ENCODE measurements at regions not wholly inside any gene's neighbourhood (a gene's known extent, or its start where the extent isn't known, plus 50 kb on each side); places are given as distances from the start of the nearest gene placed in this dataset.

GRCh38 chr18:76572518-76573247 is 77.6 kb upstream of the ZNF516 start:
- DNase-seq, result no peak

- DNase-seq, result no peak
These were observed 76.6 kb upstream of the ZNF516 start for GRCh38 chr18:76571689-76572088.

GRCh38 chr18:76570856-76571255 is 75.8 kb upstream of the ZNF516 start:
- no peak for DNase-seq

- DNase-seq, result no peak
These were observed 74.8 kb upstream of the ZNF516 start for GRCh38 chr18:76569644-76570419.

- no peak for DNase-seq
These were observed 73.7 kb upstream of the ZNF516 start for GRCh38 chr18:76568731-76569130.

- no peak for DNase-seq
These were observed 72.9 kb upstream of the ZNF516 start for GRCh38 chr18:76567835-76568445.

- no peak for DNase-seq
These were observed 71.9 kb upstream of the ZNF516 start for GRCh38 chr18:76566987-76567386.

- peak; percentile 83 to 87 for DNase-seq
These were observed 70.5 kb upstream of the ZNF516 start for GRCh38 chr18:76565238-76566173.

GRCh38 chr18:76564655-76565237 is 69.7 kb upstream of the ZNF516 start:
- no peak for DNase-seq

- DNase-seq, result no peak
These were observed 69.1 kb upstream of the ZNF516 start for GRCh38 chr18:76564117-76564516.

- DNase-seq, result no peak
These were observed 67.5 kb upstream of the ZNF516 start for GRCh38 chr18:76562286-76563122.

- DNase-seq, result no peak
These were observed 64.0 kb upstream of the ZNF516 start for GRCh38 chr18:76558881-76559667.

- DNase-seq, result no peak
These were observed 62.1 kb upstream of the ZNF516 start for GRCh38 chr18:76557026-76557575.

- no peak for DNase-seq
These were observed 59.6 kb upstream of the ZNF516 start for GRCh38 chr18:76554547-76555222.

- DNase-seq, result peak; percentile 75 to 79
These were observed 58.9 kb upstream of the ZNF516 start for GRCh38 chr18:76553715-76554546.

- DNase-seq, result no peak
These were observed 53.5 kb upstream of the ZNF516 start for GRCh38 chr18:76548541-76548940.

- peak; percentile 82 for DNase-seq
These were observed 52.3 kb upstream of the ZNF516 start for GRCh38 chr18:76547296-76547695.

GRCh38 chr18:76546436-76546835 is 51.4 kb upstream of the ZNF516 start:
- DNase-seq, result no peak

All from right lung (tissue), 2 donors.